ENCODE measurements at regions not wholly inside any gene's neighbourhood (a gene's known extent, or its start where the extent isn't known, plus 50 kb on each side); places are given as distances from the start of the nearest gene placed in this dataset.

DNA sequence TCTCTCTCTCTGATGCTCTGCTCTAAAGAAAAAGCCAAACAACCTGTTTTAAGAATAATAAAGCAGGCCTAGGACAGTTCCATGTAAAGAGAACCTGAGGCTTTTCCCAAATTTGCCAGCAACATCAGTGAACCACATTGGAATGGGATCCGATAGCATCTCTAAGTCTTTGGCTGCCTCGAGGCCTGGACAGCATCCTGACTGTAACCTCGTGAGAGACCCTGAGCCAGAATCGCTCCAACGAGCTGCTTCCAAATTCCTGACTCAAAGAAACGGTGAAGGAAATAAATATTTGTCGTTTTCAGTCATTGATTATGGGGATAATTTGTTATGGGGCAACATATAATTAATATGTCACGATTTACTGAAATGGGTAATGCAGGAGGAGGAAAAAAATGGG lies 1012.8 kb downstream of the ROBO2 start:
- TF ChIP-seq CTCF (IDR thresholded peaks at IDR 0.05) (no peak), POLR2A (IDR thresholded peaks at IDR 0.05) (no peak)

Measured in Peyer's patch (tissue), 4 donors.